ENCODE measurements at regions not wholly inside any gene's neighbourhood (a gene's known extent, or its start where the extent isn't known, plus 50 kb on each side); places are given as distances from the start of the nearest gene placed in this dataset.

- H3K9me3 ChIP-seq: no peaks in the 10 kb centered on the region
- intact Hi-C loops (cut with DNase I): no loop called here
- 56 to 64% methylated on average over 22 of the region's 22 CpGs for WGBS, 2 donors
- DNase-seq: no peak
- H3K4me3 ChIP-seq: no peak overlapping the region
- no peaks in the 10 kb centered on the region for H3K4me1 ChIP-seq
- peaks cover 0 to 28% (median 0%) of the 10 kb centered on the region in 3 donors for H3K27me3 ChIP-seq
- no peak for TF ChIP-seq CTCF (IDR thresholded peaks at IDR 0.05)
- no peak for TF ChIP-seq POLR2AphosphoS5 (IDR thresholded peaks at IDR 0.05)
- no peak for TF ChIP-seq POLR2A (IDR thresholded peaks at IDR 0.05)
- no peak for TF ChIP-seq EP300 (IDR thresholded peaks at IDR 0.05)
- no peak overlapping the region for H3K27ac ChIP-seq
- no peaks in the 10 kb centered on the region for H3K36me3 ChIP-seq
These were observed 1272.6 kb downstream of the BRD1 start for GRCh38 chr22:48554893-48555572.

GRCh38 chr22:48553694-48554308, 1273.9 kb downstream of the BRD1 start:
- H3K27me3 ChIP-seq: peaks cover 0 to 28% (median 0%) of the 10 kb centered on the region in 3 donors
- 81 to 88% methylated on average over 22 of the region's 22 CpGs for WGBS, 2 donors

GRCh38 chr22:48553119-48553518, 1274.6 kb downstream of the BRD1 start:
- Histone ChIP-seq H3K4me3 (no peak overlapping the region), H3K4me1 (no peaks in the 10 kb centered on the region), H3K27me3 (peaks cover 0 to 28% (median 0%) of the 10 kb centered on the region in 3 donors), H3K36me3 (no peaks in the 10 kb centered on the region), H3K9me3 (no peaks in the 10 kb centered on the region), H3K27ac (no peak overlapping the region)
- WGBS, 2 donors: 69 to 84% methylated on average over 11 of the region's 11 CpGs
- no peak for DNase-seq
- intact Hi-C loops (cut with DNase I): no loop called here
- TF ChIP-seq EP300 (IDR thresholded peaks at IDR 0.05) (no peak), POLR2A (IDR thresholded peaks at IDR 0.05) (no peak), CTCF (IDR thresholded peaks at IDR 0.05) (no peak), POLR2AphosphoS5 (IDR thresholded peaks at IDR 0.05) (no peak)

More at GRCh38 chr22:48553694-48554308, 1273.9 kb downstream of the BRD1 start:
- Histone ChIP-seq H3K36me3 (no peaks in the 10 kb centered on the region), H3K4me1 (no peaks in the 10 kb centered on the region), H3K27ac (no peak overlapping the region), H3K4me3 (no peak overlapping the region), H3K9me3 (no peaks in the 10 kb centered on the region)
- intact Hi-C loops (cut with DNase I): no loop called here
- no peak for TF ChIP-seq CTCF (IDR thresholded peaks at IDR 0.05)
- no peak for TF ChIP-seq POLR2A (IDR thresholded peaks at IDR 0.05)
- no peak for TF ChIP-seq EP300 (IDR thresholded peaks at IDR 0.05)
- no peak for DNase-seq

- intact Hi-C loops (cut with DNase I): no loop called here
- DNase-seq: no peak
- no peak overlapping the region for H3K4me3 ChIP-seq
- peaks cover 0 to 28% (median 0%) of the 10 kb centered on the region in 3 donors for H3K27me3 ChIP-seq
- H3K36me3 ChIP-seq: no peaks in the 10 kb centered on the region
- H3K27ac ChIP-seq: no peak overlapping the region
- no peaks in the 10 kb centered on the region for H3K9me3 ChIP-seq
- no peaks in the 10 kb centered on the region for H3K4me1 ChIP-seq
- TF ChIP-seq EP300 (IDR thresholded peaks at IDR 0.05): no peak
- 52 to 72% methylated on average over 17 of the region's 17 CpGs for WGBS, 2 donors
These were observed 1275.9 kb downstream of the BRD1 start for GRCh38 chr22:48551716-48552268.

GRCh38 chr22:48551061-48551460, 1276.6 kb downstream of the BRD1 start:
- H3K27ac ChIP-seq: no peak overlapping the region
- TF ChIP-seq CTCF (IDR thresholded peaks at IDR 0.05) (no peak), POLR2A (IDR thresholded peaks at IDR 0.05) (no peak)
- no peak for DNase-seq
- no peak overlapping the region for H3K4me3 ChIP-seq
- no peaks in the 10 kb centered on the region for H3K36me3 ChIP-seq
- H3K27me3 ChIP-seq: peaks cover 0 to 28% (median 0%) of the 10 kb centered on the region in 3 donors
- WGBS, 2 donors: 76 to 89% methylated on average over 10 of the region's 10 CpGs
- no peaks in the 10 kb centered on the region for H3K9me3 ChIP-seq
- intact Hi-C loops (cut with DNase I): no loop called here
- H3K4me1 ChIP-seq: no peaks in the 10 kb centered on the region
